ENCODE measurements at regions not wholly inside any gene's neighbourhood (a gene's known extent, or its start where the extent isn't known, plus 50 kb on each side); places are given as distances from the start of the nearest gene placed in this dataset.

GRCh38 chr5:164048359-164048926 is 543.0 kb downstream of the MAT2B start:
- no peak for DNase-seq

GRCh38 chr5:164051745-164052144 is 546.3 kb downstream of the MAT2B start:
- no peak for DNase-seq

GRCh38 chr5:164052536-164053093 is 547.2 kb downstream of the MAT2B start:
- no peak for DNase-seq

- no peak for DNase-seq
Measured at GRCh38 chr5:164053123-164053522, 547.7 kb downstream of the MAT2B start.

- DNase-seq, result no peak
Measured at GRCh38 chr5:164054461-164054860, 549.0 kb downstream of the MAT2B start.

GRCh38 chr5:164057121-164057520 is 551.7 kb downstream of the MAT2B start:
- no peak for DNase-seq

GRCh38 chr5:164058621-164059020 is 553.2 kb downstream of the MAT2B start:
- DNase-seq, result no peak

GRCh38 chr5:164059471-164059870 is 554.1 kb downstream of the MAT2B start:
- no peak for DNase-seq

- DNase-seq, result no peak
Measured at GRCh38 chr5:164060786-164061355, 555.5 kb downstream of the MAT2B start.

- no peak for DNase-seq
Measured at GRCh38 chr5:164062304-164062703, 556.9 kb downstream of the MAT2B start.

- DNase-seq, result no peak
Measured at GRCh38 chr5:164065266-164065665, 559.8 kb downstream of the MAT2B start.

GRCh38 chr5:164071671-164072070 is 566.3 kb downstream of the MAT2B start:
- DNase-seq, result no peak

GRCh38 chr5:164073081-164073480 is 567.7 kb downstream of the MAT2B start:
- no peak for DNase-seq

- DNase-seq, result no peak
Measured at GRCh38 chr5:164076556-164076955, 571.1 kb downstream of the MAT2B start.

- no peak for DNase-seq
Measured at GRCh38 chr5:164090358-164090757, 584.9 kb downstream of the MAT2B start.

GRCh38 chr5:164091836-164092235 is 586.4 kb downstream of the MAT2B start:
- DNase-seq, result no peak

- no peak for DNase-seq
Measured at GRCh38 chr5:164094291-164094690, 588.9 kb downstream of the MAT2B start.

- no peak for DNase-seq
Measured at GRCh38 chr5:164097749-164098148, 592.3 kb downstream of the MAT2B start.

- DNase-seq, result no peak
Measured at GRCh38 chr5:164098531-164098930, 593.1 kb downstream of the MAT2B start.

- no peak for DNase-seq
Measured at GRCh38 chr5:164098979-164099378, 593.6 kb downstream of the MAT2B start.

- no peak for DNase-seq
Measured at GRCh38 chr5:164115420-164115819, 610.0 kb downstream of the MAT2B start.

GRCh38 chr5:164119806-164120447 is 614.5 kb downstream of the MAT2B start:
- DNase-seq, result no peak

- no peak for DNase-seq
Measured at GRCh38 chr5:164127527-164127926, 622.1 kb downstream of the MAT2B start.

- DNase-seq, result no peak
Measured at GRCh38 chr5:164132358-164132757, 626.9 kb downstream of the MAT2B start.
